Muscle layer of colon (tissue), 2 donors: ENCODE measurements at regions not wholly inside any gene's neighbourhood (a gene's known extent, or its start where the extent isn't known, plus 50 kb on each side); places are given as distances from the start of the nearest gene placed in this dataset.
"Not testable (repeated sequence)": the region's sequence is repeated elsewhere in the genome, so short reads cannot be mapped to it uniquely, and the experiment has no call there.

Experiments used
- H3K27ac ChIP-seq: one replicate; pipeline ENCODE4 v1.7.0; 2013; ENCODE audit warnings: low read depth, mild to moderate bottlenecking, low read length, moderate library complexity
- H3K27me3 ChIP-seq, 2 donors: one replicate each; pipeline ENCODE4 v1.7.0; 2013; ENCODE audit warnings: low read length in 2 of 2, mild to moderate bottlenecking in 2 of 2; ENCODE audit not compliant: insufficient read depth in 2 of 2, control insufficient read depth in 1 of 2
- H3K36me3 ChIP-seq: one replicate; pipeline ENCODE4 v1.7.0; 2013; ENCODE audit warnings: mild to moderate bottlenecking, low read length; ENCODE audit not compliant: insufficient read depth
- H3K4me1 ChIP-seq: one replicate; pipeline ENCODE4 v1.7.0; 2013; ENCODE audit warnings: mild to moderate bottlenecking, low read length; ENCODE audit not compliant: insufficient read depth
- H3K4me3 ChIP-seq, 2 donors: one replicate each; pipeline ENCODE4 v1.7.0; 2013; ENCODE audit warnings: low read length in 2 of 2, low read depth in 1 of 2, mild to moderate bottlenecking in 1 of 2, moderate library complexity in 1 of 2
- H3K9ac ChIP-seq: one replicate; pipeline ENCODE4 v1.7.0; 2013; ENCODE audit warnings: low read length
- H3K9me3 ChIP-seq: one replicate; pipeline ENCODE4 v1.7.0; 2013; ENCODE audit warnings: mild to moderate bottlenecking, low read length
- donor health status: abdominal sarcoma.
- donor health status: Adenocarcinoma of cecum.

- H3K36me3 ChIP-seq, H3K9ac ChIP-seq, H3K27ac ChIP-seq, H3K4me1 ChIP-seq, H3K4me3 ChIP-seq, H3K27me3 ChIP-seq, H3K9me3 ChIP-seq: not testable (repeated sequence)
Measured at GRCh38 chrX:63519368-63519767, 168.2 kb upstream of the SPIN4 start.

DNA sequence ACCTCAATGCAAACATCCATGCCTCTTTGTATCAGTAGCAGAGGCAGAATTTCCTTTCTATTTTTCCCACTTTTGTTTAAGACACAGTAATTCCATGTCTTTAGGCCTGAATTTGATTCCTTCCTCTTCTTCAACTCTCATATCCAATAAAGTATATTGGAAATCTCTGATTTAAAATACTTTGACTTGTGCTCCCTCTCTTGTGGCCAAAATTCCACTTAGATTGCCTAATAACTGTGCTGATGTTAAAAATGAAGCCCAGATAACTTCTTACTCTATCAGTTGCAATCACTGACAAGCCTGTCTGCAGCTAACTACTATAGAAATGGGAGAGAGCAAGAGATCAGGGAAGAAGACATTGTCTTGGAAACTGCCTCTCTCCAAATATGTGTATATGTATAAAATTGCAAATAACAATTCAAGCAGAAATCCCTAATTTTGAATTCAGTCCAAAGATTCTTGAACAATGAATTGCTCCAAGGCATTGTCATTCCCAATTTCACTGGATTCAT, 163.5 kb upstream of the SPIN4 start:
- H3K27ac ChIP-seq, result no peak overlapping the region

GRCh38 chrX:63513825-63514568, 162.9 kb upstream of the SPIN4 start:
- Histone ChIP-seq H3K4me3 (no peak overlapping the region), H3K9me3 (no peaks in the 10 kb centered on the region), H3K36me3 (no peaks in the 10 kb centered on the region), H3K27me3 (no peaks in the 10 kb centered on the region), H3K4me1 (peaks cover 12% of the 10 kb centered on the region), H3K9ac (no peak overlapping the region), H3K27ac (no peak overlapping the region)

More for the DNA sequence above, 163.5 kb upstream of the SPIN4 start:
- Histone ChIP-seq H3K4me1 (peaks cover 12% of the 10 kb centered on the region), H3K36me3 (no peaks in the 10 kb centered on the region), H3K27me3 (no peaks in the 10 kb centered on the region), H3K9me3 (no peaks in the 10 kb centered on the region), H3K9ac (no peak overlapping the region), H3K4me3 (no peak overlapping the region)

DNA sequence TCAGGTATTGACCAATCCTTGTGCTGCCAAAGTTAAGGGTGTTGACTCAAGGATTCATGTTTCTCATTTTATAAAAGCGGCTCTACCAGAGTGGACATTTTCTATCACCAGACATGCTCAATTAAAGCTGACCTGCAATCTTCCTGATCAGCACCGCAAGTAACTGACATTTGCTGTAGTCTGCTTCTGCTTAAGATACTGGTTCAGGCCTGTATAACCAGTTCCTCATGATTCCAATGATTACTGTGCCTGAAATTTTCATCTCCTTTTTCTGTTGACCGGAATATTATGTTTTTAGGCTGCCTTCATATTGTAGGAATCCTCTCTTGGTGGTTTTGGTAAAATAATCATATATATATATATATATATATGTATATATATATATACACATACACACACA, 160.2 kb upstream of the SPIN4 start:
- Histone ChIP-seq H3K36me3 (no peaks in the 10 kb centered on the region), H3K9ac (no peak overlapping the region), H3K4me1 (peaks cover 12% of the 10 kb centered on the region), H3K4me3 (no peak overlapping the region), H3K27me3 (no peaks in the 10 kb centered on the region), H3K27ac (no peak overlapping the region), H3K9me3 (no peaks in the 10 kb centered on the region)

GRCh38 chrX:63508668-63509067, 157.5 kb upstream of the SPIN4 start:
- no peaks in the 10 kb centered on the region for H3K4me1 ChIP-seq
- H3K9me3 ChIP-seq, result no peaks in the 10 kb centered on the region
- no peak overlapping the region for H3K27ac ChIP-seq
- no peak overlapping the region for H3K4me3 ChIP-seq
- no peak overlapping the region for H3K9ac ChIP-seq
- no peaks in the 10 kb centered on the region for H3K27me3 ChIP-seq
- no peaks in the 10 kb centered on the region for H3K36me3 ChIP-seq

DNA sequence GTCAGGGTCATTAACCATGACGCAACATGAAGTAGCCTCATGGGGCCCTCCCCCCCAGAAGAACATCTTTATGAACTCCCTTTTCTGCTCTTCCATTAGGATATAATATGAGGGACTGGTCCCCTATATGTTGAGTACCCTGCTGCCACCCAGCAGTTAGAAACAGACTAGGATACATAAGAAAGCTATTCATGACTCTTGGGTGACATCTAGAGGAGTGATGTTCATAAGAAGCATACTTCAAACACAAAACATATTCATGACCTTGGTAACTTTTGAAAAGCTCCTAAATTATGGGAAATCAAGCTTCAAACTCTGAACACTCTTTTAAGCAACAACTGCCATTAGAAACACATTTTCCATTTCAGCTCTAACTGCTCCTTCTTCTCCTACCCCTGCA, 155.2 kb upstream of the SPIN4 start:
- Histone ChIP-seq H3K4me1 (no peaks in the 10 kb centered on the region), H3K27me3 (no peaks in the 10 kb centered on the region), H3K9ac (no peak overlapping the region), H3K4me3 (no peak overlapping the region), H3K27ac (no peak overlapping the region), H3K9me3 (no peaks in the 10 kb centered on the region), H3K36me3 (no peaks in the 10 kb centered on the region)

DNA sequence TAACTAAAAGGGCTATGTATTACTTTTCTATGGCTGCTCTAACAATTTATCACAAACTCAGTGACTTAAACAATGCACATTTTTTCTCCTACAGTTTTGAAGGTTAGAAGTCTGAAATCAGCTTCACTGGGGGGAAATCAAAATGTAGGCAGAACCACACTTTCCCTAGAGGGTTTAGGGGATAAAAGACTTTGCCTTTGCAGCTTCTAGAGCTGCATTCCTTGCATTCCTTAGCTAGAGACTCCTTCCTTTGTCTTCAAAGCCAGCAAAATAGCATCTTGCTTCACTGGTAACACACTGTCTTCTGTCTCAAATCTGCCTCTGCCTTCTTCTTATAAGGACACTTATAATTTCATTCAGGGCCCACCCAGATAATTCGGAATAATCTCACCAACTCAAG, 152.4 kb upstream of the SPIN4 start:
- no peaks in the 10 kb centered on the region for H3K27me3 ChIP-seq
- no peak overlapping the region for H3K4me3 ChIP-seq
- no peak overlapping the region for H3K27ac ChIP-seq
- no peak overlapping the region for H3K9ac ChIP-seq
- no peaks in the 10 kb centered on the region for H3K4me1 ChIP-seq
- no peaks in the 10 kb centered on the region for H3K36me3 ChIP-seq
- H3K9me3 ChIP-seq, result no peaks in the 10 kb centered on the region

- Histone ChIP-seq H3K27ac (no peak overlapping the region), H3K9me3 (no peaks in the 10 kb centered on the region), H3K4me3 (no peak overlapping the region), H3K27me3 (no peaks in the 10 kb centered on the region), H3K9ac (no peak overlapping the region), H3K4me1 (no peaks in the 10 kb centered on the region), H3K36me3 (no peaks in the 10 kb centered on the region)
Measured at GRCh38 chrX:63488546-63489373, 137.6 kb upstream of the SPIN4 start.

DNA sequence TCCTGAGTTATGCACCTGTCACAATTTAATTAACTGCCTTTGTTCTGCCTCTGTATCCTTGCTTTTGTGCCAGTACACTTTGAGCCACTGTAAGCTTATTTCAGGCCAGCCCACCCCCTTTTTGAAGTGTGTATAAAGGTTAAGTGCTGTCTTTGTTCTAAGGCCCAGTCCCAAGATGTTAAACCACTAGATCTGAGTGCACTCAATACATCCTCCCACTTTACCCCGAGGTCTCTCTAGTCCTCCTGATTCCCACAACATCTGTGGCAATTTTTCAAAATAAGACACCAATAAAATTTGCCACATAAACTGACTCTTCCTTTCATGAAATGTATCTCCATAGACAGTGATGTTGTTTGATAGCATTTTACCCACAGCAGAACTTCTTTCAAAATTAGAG, 124.1 kb upstream of the SPIN4 start:
- no peak overlapping the region for H3K9ac ChIP-seq
- H3K4me3 ChIP-seq, result no peak overlapping the region
- H3K36me3 ChIP-seq, result no peaks in the 10 kb centered on the region
- H3K27me3 ChIP-seq, result no peaks in the 10 kb centered on the region
- H3K9me3 ChIP-seq, result peaks cover 15% of the 10 kb centered on the region
- H3K4me1 ChIP-seq, result no peaks in the 10 kb centered on the region
- no peak overlapping the region for H3K27ac ChIP-seq

DNA sequence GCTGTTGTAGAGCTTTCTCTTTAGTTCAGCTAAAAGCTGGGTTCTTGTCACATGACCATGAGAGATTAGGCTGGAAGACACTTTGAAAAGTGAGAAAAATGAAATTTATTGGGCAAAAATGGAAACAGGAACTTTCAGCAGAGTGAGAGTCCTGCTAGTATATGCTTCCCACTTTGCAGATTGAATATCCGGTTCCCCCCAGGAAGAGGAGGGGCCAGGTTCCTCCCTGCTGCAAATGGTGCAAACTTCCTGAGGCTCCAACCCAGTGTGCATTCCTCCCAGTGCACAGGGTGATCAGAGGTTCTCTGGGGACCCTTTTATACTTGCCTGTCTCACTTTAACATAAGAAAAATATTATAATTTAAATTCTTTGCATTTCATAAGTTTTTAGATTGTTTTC, 119.9 kb upstream of the SPIN4 start:
- no peak overlapping the region for H3K9ac ChIP-seq
- no peak overlapping the region for H3K4me3 ChIP-seq
- peaks cover 13% of the 10 kb centered on the region for H3K9me3 ChIP-seq
- H3K36me3 ChIP-seq, result no peaks in the 10 kb centered on the region
- H3K27me3 ChIP-seq, result no peaks in the 10 kb centered on the region
- no peak overlapping the region for H3K27ac ChIP-seq
- no peaks in the 10 kb centered on the region for H3K4me1 ChIP-seq

DNA sequence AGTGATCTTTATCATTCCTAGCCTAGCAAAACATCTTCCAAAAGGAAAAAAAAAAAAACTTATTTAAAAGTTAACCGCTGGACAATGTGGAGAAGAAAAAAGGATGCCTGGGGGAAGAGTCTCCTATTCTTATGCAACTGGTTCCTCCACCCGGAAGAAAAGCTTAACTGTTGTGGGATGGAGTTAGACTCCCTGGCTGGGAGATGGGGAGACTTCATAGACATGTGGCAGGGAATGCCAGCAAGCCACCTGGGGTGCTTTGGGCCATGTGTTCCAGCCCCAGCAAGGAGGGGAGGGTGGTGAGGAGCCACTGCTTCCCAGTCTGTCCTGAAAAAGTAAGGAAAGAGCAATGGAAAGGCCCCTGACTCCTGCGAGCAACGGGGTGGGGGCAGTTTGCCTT, 119.4 kb upstream of the SPIN4 start:
- Histone ChIP-seq H3K27ac (no peak overlapping the region), H3K27me3 (no peaks in the 10 kb centered on the region), H3K36me3 (no peaks in the 10 kb centered on the region), H3K4me3 (no peak overlapping the region), H3K9ac (no peak overlapping the region), H3K4me1 (no peaks in the 10 kb centered on the region), H3K9me3 (peaks cover 8% of the 10 kb centered on the region)
